ENCODE measurements at regions not wholly inside any gene's neighbourhood (a gene's known extent, or its start where the extent isn't known, plus 50 kb on each side); places are given as distances from the start of the nearest gene placed in this dataset.
"Not testable (repeated sequence)": the region's sequence is repeated elsewhere in the genome, so short reads cannot be mapped to it uniquely, and the experiment has no call there.

GRCh38 chr18:8516371-8517250, 92.6 kb upstream of the RAB12 start:
- no peaks in the 10 kb centered on the region for H3K36me3 ChIP-seq (ENCODE audit: insufficient read depth, low read length)
- H3K9ac ChIP-seq (ENCODE audit: low read depth, low read length) = no peak overlapping the region
- no peaks in the 10 kb centered on the region for H3K27me3 ChIP-seq (ENCODE audit: control insufficient read depth, insufficient read depth, low read length)
- no peaks in the 10 kb centered on the region for H3K9me3 ChIP-seq (replicated peaks; ENCODE audit: low read length)
- no peak overlapping the region for H3K4me3 ChIP-seq (ENCODE audit: low read length)
- H3K4me1 ChIP-seq (ENCODE audit: control insufficient read depth, insufficient read depth, low read length) = no peaks in the 10 kb centered on the region
- H3K4me2 ChIP-seq (ENCODE audit: low read length) = no peak overlapping the region

GRCh38 chr18:8517276-8517675, 92.0 kb upstream of the RAB12 start:
- no peaks in the 10 kb centered on the region for H3K36me3 ChIP-seq (ENCODE audit: insufficient read depth, low read length)
- H3K9ac ChIP-seq (ENCODE audit: low read depth, low read length) = no peak overlapping the region
- no peaks in the 10 kb centered on the region for H3K27me3 ChIP-seq (ENCODE audit: control insufficient read depth, insufficient read depth, low read length)
- H3K4me2 ChIP-seq (ENCODE audit: low read length) = no peak overlapping the region
- no peaks in the 10 kb centered on the region for H3K4me1 ChIP-seq (ENCODE audit: control insufficient read depth, insufficient read depth, low read length)
- H3K4me3 ChIP-seq (ENCODE audit: low read length) = no peak overlapping the region
- H3K9me3 ChIP-seq (replicated peaks; ENCODE audit: low read length) = no peaks in the 10 kb centered on the region

- Histone ChIP-seq H3K4me2 (ENCODE audit: low read length) (no peak overlapping the region), H3K9ac (ENCODE audit: low read depth, low read length) (no peak overlapping the region), H3K9me3 (replicated peaks; ENCODE audit: low read length) (no peaks in the 10 kb centered on the region), H3K4me3 (ENCODE audit: low read length) (no peak overlapping the region), H3K27me3 (ENCODE audit: control insufficient read depth, insufficient read depth, low read length) (peaks cover 8% of the 10 kb centered on the region), H3K4me1 (ENCODE audit: control insufficient read depth, insufficient read depth, low read length) (no peaks in the 10 kb centered on the region), H3K36me3 (ENCODE audit: insufficient read depth, low read length) (no peaks in the 10 kb centered on the region)
These were observed 90.1 kb upstream of the RAB12 start for GRCh38 chr18:8519102-8519501.

- no peaks in the 10 kb centered on the region for H3K4me1 ChIP-seq (ENCODE audit: control insufficient read depth, insufficient read depth, low read length)
- no peak overlapping the region for H3K9ac ChIP-seq (ENCODE audit: low read depth, low read length)
- no peaks in the 10 kb centered on the region for H3K9me3 ChIP-seq (replicated peaks; ENCODE audit: low read length)
- H3K36me3 ChIP-seq (ENCODE audit: insufficient read depth, low read length) = no peaks in the 10 kb centered on the region
- H3K27me3 ChIP-seq (ENCODE audit: control insufficient read depth, insufficient read depth, low read length) = peaks cover 8% of the 10 kb centered on the region
- H3K4me3 ChIP-seq (ENCODE audit: low read length) = no peak overlapping the region
- H3K4me2 ChIP-seq (ENCODE audit: low read length) = no peak overlapping the region
These were observed 89.0 kb upstream of the RAB12 start for GRCh38 chr18:8520266-8520665.

- no peak overlapping the region for H3K4me3 ChIP-seq (ENCODE audit: low read length)
- H3K4me2 ChIP-seq (ENCODE audit: low read length) = no peak overlapping the region
- no peaks in the 10 kb centered on the region for H3K4me1 ChIP-seq (ENCODE audit: control insufficient read depth, insufficient read depth, low read length)
- peaks cover 8% of the 10 kb centered on the region for H3K27me3 ChIP-seq (ENCODE audit: control insufficient read depth, insufficient read depth, low read length)
- H3K36me3 ChIP-seq (ENCODE audit: insufficient read depth, low read length) = no peaks in the 10 kb centered on the region
- no peak overlapping the region for H3K9ac ChIP-seq (ENCODE audit: low read depth, low read length)
- no peaks in the 10 kb centered on the region for H3K9me3 ChIP-seq (replicated peaks; ENCODE audit: low read length)
These were observed 86.5 kb upstream of the RAB12 start for GRCh38 chr18:8522756-8523155.

DNA sequence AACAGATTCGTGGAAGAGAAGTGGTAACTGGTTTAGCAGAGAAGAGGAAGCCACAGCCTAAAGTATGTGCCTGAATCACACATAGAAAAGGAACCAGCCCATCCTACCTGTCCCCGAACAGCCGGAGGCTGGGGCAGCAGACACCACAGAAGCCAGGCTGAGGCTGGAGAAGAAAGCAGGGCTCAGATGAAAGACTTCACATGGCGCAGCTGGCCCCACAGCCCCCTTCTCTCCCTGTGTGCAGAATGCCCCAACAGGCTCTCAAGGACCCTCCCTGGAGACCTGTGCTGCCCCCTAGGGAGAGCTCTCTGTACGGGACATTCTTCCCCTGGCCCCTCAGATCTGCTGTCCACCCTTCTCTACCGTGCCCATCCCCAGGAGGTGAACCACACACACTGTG, 83.5 kb upstream of the RAB12 start:
- Histone ChIP-seq H3K27me3 (ENCODE audit: control insufficient read depth, insufficient read depth, low read length) (peaks cover 14% of the 10 kb centered on the region), H3K9me3 (replicated peaks; ENCODE audit: low read length) (no peaks in the 10 kb centered on the region), H3K4me2 (ENCODE audit: low read length) (no peak overlapping the region), H3K9ac (ENCODE audit: low read depth, low read length) (no peak overlapping the region), H3K36me3 (ENCODE audit: insufficient read depth, low read length) (no peaks in the 10 kb centered on the region), H3K4me1 (ENCODE audit: control insufficient read depth, insufficient read depth, low read length) (no peaks in the 10 kb centered on the region), H3K4me3 (ENCODE audit: low read length) (no peak overlapping the region)

GRCh38 chr18:8526332-8526731, 82.9 kb upstream of the RAB12 start:
- no peak overlapping the region for H3K9ac ChIP-seq (ENCODE audit: low read depth, low read length)
- H3K9me3 ChIP-seq (replicated peaks; ENCODE audit: low read length) = peaks cover under 1% of the 10 kb centered on the region
- H3K4me3 ChIP-seq (ENCODE audit: low read length) = no peak overlapping the region
- no peak overlapping the region for H3K4me2 ChIP-seq (ENCODE audit: low read length)
- no peaks in the 10 kb centered on the region for H3K4me1 ChIP-seq (ENCODE audit: control insufficient read depth, insufficient read depth, low read length)
- peaks cover 14% of the 10 kb centered on the region for H3K27me3 ChIP-seq (ENCODE audit: control insufficient read depth, insufficient read depth, low read length)
- H3K36me3 ChIP-seq (ENCODE audit: insufficient read depth, low read length) = no peaks in the 10 kb centered on the region

- Histone ChIP-seq H3K9me3 (replicated peaks; ENCODE audit: low read length) (peaks cover 3% of the 10 kb centered on the region), H3K36me3 (ENCODE audit: insufficient read depth, low read length) (no peaks in the 10 kb centered on the region)
These were observed 79.6 kb upstream of the RAB12 start for GRCh38 chr18:8529609-8530008.

GRCh38 chr18:8531084-8531483, 78.2 kb upstream of the RAB12 start:
- not testable (repeated sequence) for H3K36me3 ChIP-seq (ENCODE audit: insufficient read depth, low read length); H3K27me3 ChIP-seq (ENCODE audit: control insufficient read depth, insufficient read depth, low read length); H3K4me2 ChIP-seq (ENCODE audit: low read length); H3K9ac ChIP-seq (ENCODE audit: low read depth, low read length); H3K4me3 ChIP-seq (ENCODE audit: low read length); H3K4me1 ChIP-seq (ENCODE audit: control insufficient read depth, insufficient read depth, low read length); H3K9me3 ChIP-seq (replicated peaks; ENCODE audit: low read length)

More at GRCh38 chr18:8529609-8530008, 79.6 kb upstream of the RAB12 start:
- no peak overlapping the region for H3K4me3 ChIP-seq (ENCODE audit: low read length)
- H3K4me1 ChIP-seq (ENCODE audit: control insufficient read depth, insufficient read depth, low read length) = no peaks in the 10 kb centered on the region
- no peak overlapping the region for H3K4me2 ChIP-seq (ENCODE audit: low read length)
- H3K9ac ChIP-seq (ENCODE audit: low read depth, low read length) = no peak overlapping the region
- peaks cover 5% of the 10 kb centered on the region for H3K27me3 ChIP-seq (ENCODE audit: control insufficient read depth, insufficient read depth, low read length)

DNA sequence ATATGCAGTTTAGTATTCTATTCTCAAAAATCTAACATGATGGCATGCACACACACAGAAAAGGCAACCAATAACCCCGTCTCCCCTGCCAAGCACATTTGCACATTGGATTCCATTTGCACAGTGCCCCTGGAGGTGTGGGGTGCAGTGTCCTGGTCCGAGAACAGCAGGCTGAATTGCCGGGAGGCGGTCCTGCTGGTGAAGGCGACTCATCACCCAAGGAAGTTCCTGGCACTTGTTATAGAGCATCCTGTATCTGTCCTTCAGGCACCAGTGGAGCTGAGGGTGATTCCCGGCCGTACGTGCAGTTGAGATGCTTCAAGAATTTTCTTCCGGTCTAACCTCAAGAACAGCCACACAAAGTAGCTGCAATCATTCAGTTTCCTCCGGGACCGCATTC, 73.0 kb upstream of the RAB12 start:
- Histone ChIP-seq H3K4me2 (ENCODE audit: low read length) (no peak overlapping the region), H3K4me1 (ENCODE audit: control insufficient read depth, insufficient read depth, low read length) (no peaks in the 10 kb centered on the region), H3K9ac (ENCODE audit: low read depth, low read length) (no peak overlapping the region), H3K9me3 (replicated peaks; ENCODE audit: low read length) (peaks cover 3% of the 10 kb centered on the region), H3K4me3 (ENCODE audit: low read length) (no peak overlapping the region), H3K27me3 (ENCODE audit: control insufficient read depth, insufficient read depth, low read length) (peaks cover 7% of the 10 kb centered on the region), H3K36me3 (ENCODE audit: insufficient read depth, low read length) (no peaks in the 10 kb centered on the region)

- no peaks in the 10 kb centered on the region for H3K36me3 ChIP-seq (ENCODE audit: insufficient read depth, low read length)
- peaks cover 7% of the 10 kb centered on the region for H3K27me3 ChIP-seq (ENCODE audit: control insufficient read depth, insufficient read depth, low read length)
- H3K4me3 ChIP-seq (ENCODE audit: low read length) = no peak overlapping the region
- H3K9ac ChIP-seq (ENCODE audit: low read depth, low read length) = no peak overlapping the region
- H3K4me1 ChIP-seq (ENCODE audit: control insufficient read depth, insufficient read depth, low read length) = no peaks in the 10 kb centered on the region
- H3K9me3 ChIP-seq (replicated peaks; ENCODE audit: low read length) = no peaks in the 10 kb centered on the region
- H3K4me2 ChIP-seq (ENCODE audit: low read length) = no peak overlapping the region
These were observed 72.3 kb upstream of the RAB12 start for GRCh38 chr18:8536922-8537321.

DNA sequence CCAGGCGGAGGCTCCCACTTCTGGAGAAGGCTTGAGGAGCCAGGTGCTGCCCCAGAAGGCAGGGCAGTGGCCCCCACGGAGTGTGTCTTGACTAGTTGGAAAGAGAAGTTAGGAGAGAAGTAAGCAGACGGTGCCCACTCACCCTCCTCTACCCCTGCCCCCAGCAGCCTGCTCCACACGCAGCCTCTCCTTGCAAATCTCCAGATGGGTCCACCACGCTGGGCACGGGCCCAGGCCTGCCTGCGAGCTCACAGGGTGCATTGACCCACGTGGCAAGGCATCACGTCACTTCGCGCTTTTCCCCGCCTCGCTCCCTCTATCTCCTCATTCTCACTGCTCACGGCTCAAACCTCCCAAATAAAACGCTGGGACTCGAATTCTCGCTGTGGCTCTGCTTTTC, 71.8 kb upstream of the RAB12 start:
- H3K4me2 ChIP-seq (ENCODE audit: low read length) = no peak overlapping the region
- H3K4me3 ChIP-seq (ENCODE audit: low read length) = no peak overlapping the region
- no peaks in the 10 kb centered on the region for H3K9me3 ChIP-seq (replicated peaks; ENCODE audit: low read length)
- H3K9ac ChIP-seq (ENCODE audit: low read depth, low read length) = no peak overlapping the region
- peaks cover 7% of the 10 kb centered on the region for H3K27me3 ChIP-seq (ENCODE audit: control insufficient read depth, insufficient read depth, low read length)
- H3K36me3 ChIP-seq (ENCODE audit: insufficient read depth, low read length) = no peaks in the 10 kb centered on the region
- no peaks in the 10 kb centered on the region for H3K4me1 ChIP-seq (ENCODE audit: control insufficient read depth, insufficient read depth, low read length)
